ENCODE measurements at regions not wholly inside any gene's neighbourhood (a gene's known extent, or its start where the extent isn't known, plus 50 kb on each side); places are given as distances from the start of the nearest gene placed in this dataset.

- TF ChIP-seq CTCF (IDR thresholded peaks at IDR 0.05) (no peak), POLR2A (IDR thresholded peaks at IDR 0.05) (no peak)
Measured at GRCh38 chr1:165031001-165031400, 325.5 kb downstream of the LMX1A start.

Data from heart left ventricle (tissue), 13 donors.